Endothelial cell of umbilical vein (primary cell): ENCODE measurements at regions not wholly inside any gene's neighbourhood (a gene's known extent, or its start where the extent isn't known, plus 50 kb on each side); places are given as distances from the start of the nearest gene placed in this dataset.

Experiments used
- BruUV-seq: library from RNA; stranded (reverse); fragments of 400-500 nt; replicated peaks from 2 replicates; lab custom pipeline; 2021; lab: Mats Ljungman, UMichigan
- CTCF ChIA-PET: fragments of 300-600, 350-600 bp; sonication (Branson Sonifier 250); formaldehyde crosslinking; loops from one replicate; lab custom pipeline; 2021; ENCODE audit warnings: antibody characterized with exemption, inconsistent platforms; lab: Charles Lee
- POLR2A ChIA-PET: fragments of 300-600, 350-600 bp; sonication (Branson Sonifier 250); formaldehyde crosslinking; loops from one replicate; lab custom pipeline; 2021; ENCODE audit warnings: antibody characterized with exemption, inconsistent platforms; lab: Charles Lee
- DNase-seq: peaks from one replicate; pipeline ENCODE4 v3.0.0-alpha.2; 2011; ENCODE audit warnings: low read depth, low spot score
- FAIRE-seq: peaks from 2 replicates; lab custom pipeline; 2011; peaks lifted over from hg19 to GRCh38; lab: Jason Lieb, UNC
- H2AFZ ChIP-seq: 2 replicates; pipeline ENCODE4 v1.6.0; 2012; ENCODE audit warnings: low read depth, low read length, control low read depth, inconsistent platforms
- H3K27ac ChIP-seq: 2 replicates; pipeline ENCODE4 v1.5.1; 2011; ENCODE audit warnings: low read depth, mild to moderate bottlenecking, control low read depth, low read length, moderate library complexity; ENCODE audit not compliant: insufficient read depth
- H3K27me3 ChIP-seq, 2 experiments: 2 replicates each; pipeline versions ENCODE4 v1.6.0 to v1.6.1; 2011; ENCODE audit warnings: low read length in 2 of 2, mixed read lengths in 1 of 2; ENCODE audit not compliant: control insufficient read depth in 2 of 2, insufficient read depth in 2 of 2
- H3K36me3 ChIP-seq, 2 experiments: 2 replicates in 1 of 2; 3 replicates in 1 of 2; pipeline ENCODE4 v1.5.1; 2011; ENCODE audit warnings: low read length in 2 of 2, mild to moderate bottlenecking in 1 of 2, moderate library complexity in 1 of 2; ENCODE audit not compliant: control insufficient read depth in 2 of 2, insufficient read depth in 2 of 2; ENCODE audit errors: extremely low read depth in 1 of 2
- H3K4me1 ChIP-seq: 3 replicates; pipeline ENCODE4 v1.5.1; 2011; ENCODE audit warnings: mild to moderate bottlenecking, low read length; ENCODE audit not compliant: control insufficient read depth, insufficient read depth; ENCODE audit errors: extremely low read depth
- H3K4me2 ChIP-seq: 2 replicates; pipeline ENCODE4 v1.6.1; 2011; ENCODE audit warnings: low read length, control low read depth, mixed read lengths; ENCODE audit not compliant: insufficient read depth
- H3K4me3 ChIP-seq, 3 experiments: fragments of 200-600 bp in 1 of 3; sonication (generic), shearing (Covaris generic) in 1 of 3; replicated peaks in 1 of 3; 2 replicates each; pipeline ENCODE4 v1.5.1; 2011 to 2016; ENCODE audit warnings: control low read depth in 3 of 3, low read length in 3 of 3, mild to moderate bottlenecking in 2 of 3, inconsistent platforms in 1 of 3, low read depth in 1 of 3, moderate library complexity in 1 of 3; ENCODE audit not compliant: insufficient read depth in 1 of 3
- H3K79me2 ChIP-seq: 2 replicates; pipeline ENCODE4 v1.6.0; 2012; ENCODE audit warnings: low read length, inconsistent platforms; ENCODE audit not compliant: control insufficient read depth, insufficient read depth
- H3K9ac ChIP-seq: replicated peaks from 2 replicates; pipeline ENCODE3; 2011; ENCODE audit warnings: low read length, control low read depth; ENCODE audit not compliant: insufficient read depth; ENCODE audit errors: extremely low read depth
- H3K9me1 ChIP-seq: replicated peaks from 3 replicates; pipeline ENCODE4 v1.6.0; 2011; ENCODE audit warnings: mild to moderate bottlenecking, low read length; ENCODE audit not compliant: control insufficient read depth, insufficient read depth; ENCODE audit errors: extremely low read depth
- H3K9me3 ChIP-seq: replicated peaks from 2 replicates; pipeline ENCODE4 v1.5.1; 2012; ENCODE audit warnings: low read length, inconsistent platforms; ENCODE audit not compliant: control insufficient read depth, insufficient read depth
- H4K20me1 ChIP-seq: replicated peaks from 2 replicates; pipeline ENCODE3; 2011; ENCODE audit warnings: mild to moderate bottlenecking, low read length; ENCODE audit not compliant: control insufficient read depth, insufficient read depth; ENCODE audit errors: extremely low read depth
- CTCF ChIP-seq, 2 donors: IDR thresholded peaks; 1 replicate in 1 of 2; 2 replicates in 1 of 2; pipeline ENCODE4 v1.5.1; 2011; ENCODE audit warnings: low read length in 2 of 2, mild to moderate bottlenecking in 2 of 2, moderate library complexity in 2 of 2, control low read depth in 1 of 2, inconsistent platforms in 1 of 2, low read depth in 1 of 2; ENCODE audit not compliant: insufficient read depth in 1 of 2; ENCODE audit errors: extremely low read depth in 1 of 2
- GATA2 ChIP-seq: IDR thresholded peaks from 2 replicates; pipeline ENCODE4 v1.7.0; 2011; ENCODE audit warnings: low read depth, mild to moderate bottlenecking, moderate library complexity, mixed read lengths, low read length; ENCODE audit not compliant: insufficient read length, insufficient read depth
- JUN ChIP-seq: IDR thresholded peaks from 2 replicates; pipeline ENCODE4 v1.6.1; 2011; ENCODE audit warnings: borderline replicate concordance, low read depth; ENCODE audit not compliant: insufficient read length, insufficient read depth
- MAX ChIP-seq: IDR thresholded peaks from 2 replicates; pipeline ENCODE4 v1.6.1; 2011; ENCODE audit not compliant: insufficient read depth, insufficient read length
- MYC ChIP-seq: IDR thresholded peaks from one replicate; pipeline ENCODE4 v1.6.1; 2011; ENCODE audit warnings: mild to moderate bottlenecking, low read depth, low read length
- POLR2A ChIP-seq: IDR thresholded peaks from 2 replicates; pipeline ENCODE4 v1.6.1; 2012; ENCODE audit warnings: low read depth, mild to moderate bottlenecking, control low read depth, low read length
- POLR2AphosphoS5 ChIP-seq: IDR thresholded peaks from 2 replicates; pipeline ENCODE4 v1.6.1; 2012; ENCODE audit warnings: low read depth, mild to moderate bottlenecking, control low read depth, low read length, moderate library complexity; ENCODE audit not compliant: insufficient read depth
- dilution Hi-C: fragments of 300-500 bp; cut with MboI; formaldehyde crosslinking; loops from one replicate; pipeline ENCODE4 v1.15.0; 2019; ENCODE audit warnings: low sequenced_read_pairs; ENCODE audit not compliant: extremely low pct_ligation_motif_present
- intact Hi-C: fragments of 100-400 bp; cut with micrococcal nuclease; formaldehyde crosslinking; loops from one replicate; pipeline ENCODE4 v1.10.0; 2022

GRCh38 chr1:2946291-2946690 is 75.0 kb upstream of the ACTRT2 start:
- no peaks in the 10 kb centered on the region for H3K4me1 ChIP-seq
- ChIA-PET CTCF (no interaction called here), POLR2A (no interaction called here)
- no peaks in the 10 kb centered on the region for H4K20me1 ChIP-seq
- no peaks in the 10 kb centered on the region for H3K9me1 ChIP-seq
- TF ChIP-seq MAX (no peak), CTCF (IDR thresholded peaks at IDR 0.05; ENCODE audit: extremely low read depth in 1 of 2, insufficient read depth in 1 of 2, low read depth in 1 of 2, low read length in 2 of 2) (no peak), JUN (no peak), POLR2AphosphoS5 (no peak), MYC (no peak), POLR2A (no peak), GATA2 (no peak)
- no peaks in the 10 kb centered on the region for H3K36me3 ChIP-seq
- H3K79me2 ChIP-seq = no peaks in the 10 kb centered on the region
- no peak overlapping the region for H3K4me2 ChIP-seq
- no peak for FAIRE-seq
- H3K27ac ChIP-seq = no peak overlapping the region
- DNase-seq = no peak
- no peak overlapping the region for H2AFZ ChIP-seq
- no peaks in the 10 kb centered on the region for H3K27me3 ChIP-seq
- intact Hi-C loops = no loop called here
- H3K9ac ChIP-seq = no peak overlapping the region
- dilution Hi-C loops = no loop called here
- H3K9me3 ChIP-seq = peaks cover 6% of the 10 kb centered on the region
- no TSS peak for BruUV-seq
- H3K4me3 ChIP-seq = no peak overlapping the region
